HG03460 (cell line): ENCODE measurements at regions not wholly inside any gene's neighbourhood (a gene's known extent, or its start where the extent isn't known, plus 50 kb on each side); places are given as distances from the start of the nearest gene placed in this dataset.
"Not testable (repeated sequence)": the region's sequence is repeated elsewhere in the genome, so short reads cannot be mapped to it uniquely, and the experiment has no call there.

ENCODE experiments used
- ATAC-seq: cut with Tn5 transposase; IDR thresholded peaks from one replicate; pipeline ENCODE4 v1.9.1; 2021; ENCODE audit not compliant: unreplicated experiment

GRCh38 chr1:147071142-147071541, 101.1 kb downstream of the PRKAB2 start:
- no peak for ATAC-seq

- no peak for ATAC-seq
These were observed 109.3 kb downstream of the PRKAB2 start for GRCh38 chr1:147062956-147063355.

GRCh38 chr1:147061880-147062279, 110.4 kb downstream of the PRKAB2 start:
- not testable (repeated sequence) for ATAC-seq

DNA sequence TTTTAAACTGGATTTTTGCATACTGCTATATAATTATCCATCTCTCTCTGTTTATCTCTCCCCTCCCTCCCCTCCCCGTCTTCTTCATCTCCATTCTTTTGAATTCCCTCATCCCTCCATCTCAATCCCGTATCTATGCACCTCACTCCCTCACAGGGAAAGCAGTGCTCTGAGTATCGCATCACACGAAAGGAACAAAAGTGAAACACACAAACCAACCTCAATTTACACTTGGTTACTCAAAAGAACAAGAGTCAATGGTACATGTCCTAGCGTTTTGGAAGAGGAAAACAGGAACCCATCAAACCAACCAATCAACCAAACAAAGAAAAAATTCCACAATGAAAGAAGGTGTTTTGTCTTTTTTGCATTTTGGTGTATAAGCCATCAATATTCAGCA, 115.1 kb downstream of the NBPF12 start:
- ATAC-seq: no peak

DNA sequence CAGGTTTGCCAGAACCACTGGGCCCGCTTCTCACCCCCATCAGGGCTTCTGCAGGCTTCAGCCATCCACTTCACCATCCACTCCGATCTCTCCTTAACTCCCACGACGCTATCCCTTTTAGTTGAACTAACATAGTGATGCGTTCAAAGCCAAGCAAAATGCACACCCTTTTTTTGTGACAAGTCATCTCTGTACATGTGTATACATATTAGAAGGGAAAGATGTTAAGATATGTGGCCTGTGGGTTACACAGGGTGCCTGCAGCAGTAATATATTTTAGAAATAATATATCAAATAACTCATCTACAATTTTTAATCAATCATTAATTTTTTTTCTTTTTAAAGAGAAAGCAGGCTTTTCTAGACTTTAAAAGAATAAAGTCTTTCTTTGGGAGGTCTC, 114.6 kb downstream of the NBPF12 start:
- ATAC-seq: no peak

GRCh38 chr1:147052143-147052542, 114.0 kb downstream of the NBPF12 start:
- ATAC-seq: no peak

DNA sequence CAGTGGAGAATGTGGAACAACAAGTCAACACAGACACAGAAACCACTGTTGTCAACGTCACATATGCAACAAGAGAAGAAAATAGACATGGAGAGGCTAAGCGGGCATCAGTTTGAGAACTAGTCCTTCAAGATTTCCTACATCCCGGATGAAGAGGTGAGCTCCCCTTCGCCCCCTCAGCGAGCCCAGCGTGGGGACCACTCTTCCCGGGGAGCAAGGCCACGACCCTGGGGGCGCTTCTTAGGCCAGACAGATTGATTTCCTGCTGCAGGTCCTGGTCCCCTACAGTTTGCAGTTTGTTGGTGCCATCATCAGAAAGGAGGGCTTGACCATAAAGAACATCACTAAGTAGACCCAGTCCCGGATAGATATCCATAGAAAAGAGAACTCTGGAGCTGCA, 113.0 kb downstream of the NBPF12 start:
- no peak for ATAC-seq

- ATAC-seq: no peak
These were observed 112.5 kb downstream of the NBPF12 start for GRCh38 chr1:147050654-147051053.

DNA sequence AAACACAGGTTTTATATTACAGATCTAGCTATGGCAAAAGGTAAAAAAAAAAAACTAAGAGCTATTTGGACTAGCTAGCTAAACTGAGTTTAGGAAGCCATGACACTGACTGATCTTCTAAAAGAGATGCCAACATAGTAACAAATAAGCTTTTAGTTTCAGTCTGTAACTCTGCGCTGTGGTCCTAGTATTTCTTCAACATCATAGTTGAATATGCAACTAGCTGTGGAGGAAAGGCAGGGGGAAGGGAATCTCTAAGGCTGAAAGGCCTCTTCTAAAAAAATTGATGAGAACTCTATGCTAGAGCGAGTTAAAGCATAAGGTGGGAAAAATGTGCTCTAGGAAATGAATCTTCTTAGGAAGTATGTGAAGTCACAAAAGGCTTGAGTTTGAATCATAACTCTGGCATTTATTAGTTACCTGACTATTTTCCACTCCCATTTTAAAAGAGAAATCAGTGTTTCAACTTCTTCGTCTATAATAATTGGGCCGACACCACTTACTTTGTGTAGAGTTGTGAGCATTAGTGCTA, 108.8 kb downstream of the NBPF12 start:
- ATAC-seq: peak; percentile 70

DNA sequence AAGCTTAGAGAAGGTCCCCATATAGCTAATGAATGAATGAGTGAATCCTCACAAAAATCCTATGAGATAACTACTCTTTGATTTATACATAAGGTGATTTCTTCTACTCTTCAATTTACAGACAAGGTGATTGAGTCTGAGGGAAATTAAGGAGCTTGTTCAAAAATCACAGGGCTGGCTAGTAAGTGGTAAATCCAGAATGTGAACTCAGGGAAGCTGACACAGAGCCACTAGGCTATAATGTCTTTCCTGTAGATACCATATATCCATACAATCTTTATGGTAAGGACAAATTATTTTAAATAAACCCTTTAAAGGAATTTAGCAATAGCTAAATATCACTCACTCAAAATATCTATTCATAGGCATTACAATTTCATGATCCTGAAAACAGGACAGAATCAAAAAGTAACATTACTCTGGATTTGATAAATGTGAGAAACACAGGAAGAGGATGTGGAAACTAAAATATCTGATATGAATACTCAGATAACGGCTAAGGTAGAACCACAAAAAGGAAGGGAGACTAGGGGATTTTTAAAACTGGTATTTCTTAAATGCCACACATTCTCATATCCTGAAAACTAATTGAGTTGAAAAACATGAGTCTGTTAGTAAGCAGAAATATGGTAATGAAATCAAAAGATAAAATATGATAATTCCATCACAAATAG, 108.2 kb downstream of the NBPF12 start:
- ATAC-seq: peak; percentile 74
